ENCODE measurements at regions not wholly inside any gene's neighbourhood (a gene's known extent, or its start where the extent isn't known, plus 50 kb on each side); places are given as distances from the start of the nearest gene placed in this dataset.

- TF ChIP-seq SP1 (IDR thresholded peaks at IDR 0.05; ENCODE audit: low read depth, low read length) (no peak), POLR2AphosphoS5 (IDR thresholded peaks at IDR 0.05; ENCODE audit: low read depth, low read length) (no peak), RXRA (IDR thresholded peaks at IDR 0.05; ENCODE audit: insufficient read depth, low read depth, low read length) (no peak), RAD21 (IDR thresholded peaks at IDR 0.05 in 1 of 2, conservative IDR thresholded peaks at IDR 0.05 in 1 of 2; ENCODE audit: low read depth in 2 of 2, low read length in 2 of 2) (no peak), POLR2A (IDR thresholded peaks at IDR 0.05; ENCODE audit: control extremely low read depth in 1 of 2, low read depth in 2 of 2, low read length in 2 of 2) (no peak)
Observed at GRCh38 chr7:42625421-42625820, 286.4 kb downstream of the C7orf25 start (continued).

Measured in H1 (cell line).